ENCODE measurements at regions not wholly inside any gene's neighbourhood (a gene's known extent, or its start where the extent isn't known, plus 50 kb on each side); places are given as distances from the start of the nearest gene placed in this dataset.
A peak's percentile ranks its signal among the peaks of the same experiment; 100 is the strongest.

GRCh38 chr2:144067506-144067905, 452.4 kb downstream of the ZEB2 start:
- no peak for DNase-seq

GRCh38 chr2:144063602-144064001, 456.3 kb downstream of the ZEB2 start:
- DNase-seq, result no peak

- DNase-seq, result no peak
Observed at GRCh38 chr2:144054911-144055310, 465.0 kb downstream of the ZEB2 start.

- DNase-seq, result no peak
Observed at GRCh38 chr2:144052083-144052482, 467.8 kb downstream of the ZEB2 start.

DNA sequence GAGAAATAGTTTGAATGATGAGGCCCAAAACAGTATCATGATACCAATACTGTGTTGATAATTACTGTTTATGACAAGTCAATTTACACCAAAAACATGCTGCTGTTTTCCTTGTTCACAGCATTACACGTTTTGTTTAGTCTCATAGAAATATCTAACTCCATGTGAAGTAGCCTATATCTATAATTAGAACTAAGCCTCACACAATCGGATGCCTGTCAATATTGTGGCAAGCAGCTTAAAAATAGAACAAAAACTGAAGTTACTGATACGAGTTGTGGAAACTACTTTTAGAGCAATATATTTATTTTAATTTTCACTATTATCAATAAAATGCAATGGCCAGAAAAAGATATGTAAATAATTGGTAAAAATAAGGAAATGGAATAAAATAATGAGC, 470.8 kb downstream of the ZEB2 start:
- DNase-seq, result no peak

DNA sequence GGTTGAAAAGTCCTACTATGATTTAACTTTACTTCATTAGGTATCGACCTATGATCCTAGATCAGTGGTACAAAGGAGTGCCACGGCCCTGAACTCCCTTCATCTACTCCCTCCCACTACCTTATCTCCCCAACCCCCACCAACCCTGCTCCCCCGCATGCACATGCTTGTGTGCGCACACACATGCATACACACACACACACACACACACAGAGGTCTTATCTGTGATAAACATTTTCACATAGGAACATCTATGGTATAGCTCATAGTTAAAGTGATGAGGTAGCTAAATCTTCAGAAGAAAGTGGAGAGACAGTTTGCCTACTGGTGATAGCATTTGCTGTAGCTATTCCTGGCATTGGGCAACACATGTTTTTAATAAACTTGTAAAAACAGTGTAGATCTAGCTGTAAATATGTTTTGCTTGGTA, 471.3 kb downstream of the ZEB2 start:
- DNase-seq, result no peak

- no peak for DNase-seq
Observed at GRCh38 chr2:144042751-144043150, 477.2 kb downstream of the ZEB2 start.

GRCh38 chr2:144041612-144042011, 478.3 kb downstream of the ZEB2 start:
- DNase-seq, result no peak

GRCh38 chr2:144040834-144041233, 479.1 kb downstream of the ZEB2 start:
- no peak for DNase-seq

- no peak for DNase-seq
Observed at GRCh38 chr2:144032566-144032965, 487.4 kb downstream of the ZEB2 start.

DNA sequence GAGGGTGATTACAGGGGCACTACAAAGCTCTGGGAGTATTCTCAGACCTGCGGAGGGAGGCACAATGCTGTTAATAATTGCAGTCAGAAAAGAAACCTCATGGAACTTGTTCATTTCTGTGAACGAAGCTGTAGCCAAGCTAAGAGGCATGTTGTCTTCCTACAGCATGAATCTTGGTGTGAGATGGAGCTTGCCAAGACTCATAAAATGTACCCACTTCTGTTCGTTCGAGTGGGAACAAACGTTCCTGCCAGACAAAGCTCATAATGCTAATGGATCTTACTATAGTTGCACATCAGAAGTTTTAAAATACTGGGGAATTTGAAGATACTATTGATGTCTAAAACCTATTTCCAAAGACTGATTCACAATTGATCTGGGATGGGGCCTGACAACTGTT, 489.1 kb downstream of the ZEB2 start:
- DNase-seq, result peak; percentile 35

GRCh38 chr2:144027593-144027992, 492.3 kb downstream of the ZEB2 start:
- DNase-seq, result no peak

DNA sequence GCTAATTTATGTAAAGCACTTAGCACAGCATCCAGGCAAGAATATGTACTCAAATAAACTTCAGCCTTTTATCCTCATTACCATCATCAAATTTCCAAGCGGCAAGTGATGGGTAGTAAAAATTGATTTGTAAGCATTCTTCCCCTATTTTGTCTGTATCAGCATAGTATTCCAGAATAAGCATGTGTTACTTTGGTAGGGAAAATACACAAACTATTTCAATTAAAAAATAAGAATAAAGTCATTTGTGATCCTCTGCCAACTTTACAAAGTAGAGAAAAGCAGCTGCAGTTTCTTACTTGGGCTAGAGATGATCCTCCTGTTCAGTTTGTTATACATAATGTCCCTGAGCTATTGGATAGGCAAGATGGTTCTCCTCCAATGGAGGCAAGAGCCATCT, 493.2 kb downstream of the ZEB2 start:
- no peak for DNase-seq

DNA sequence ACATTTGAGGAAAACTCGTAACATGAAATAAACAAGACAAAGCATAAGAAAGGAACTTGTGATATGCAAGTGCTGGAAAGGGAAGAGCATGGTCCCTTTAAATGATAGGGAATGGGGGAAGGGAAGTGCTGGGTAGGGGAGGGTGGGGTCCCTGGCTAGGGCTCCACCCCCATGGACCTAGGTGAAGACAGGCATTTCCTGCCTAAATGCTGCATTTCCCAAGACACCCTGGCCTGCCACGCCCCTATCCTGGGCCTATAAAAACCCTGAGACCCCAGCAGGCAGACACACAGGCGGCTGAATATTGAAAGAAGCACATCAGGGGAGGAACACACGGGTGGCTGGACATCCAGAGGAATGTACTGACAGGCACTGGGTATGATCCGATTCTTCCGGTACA, 499.9 kb downstream of the ZEB2 start:
- no peak for DNase-seq

DNA sequence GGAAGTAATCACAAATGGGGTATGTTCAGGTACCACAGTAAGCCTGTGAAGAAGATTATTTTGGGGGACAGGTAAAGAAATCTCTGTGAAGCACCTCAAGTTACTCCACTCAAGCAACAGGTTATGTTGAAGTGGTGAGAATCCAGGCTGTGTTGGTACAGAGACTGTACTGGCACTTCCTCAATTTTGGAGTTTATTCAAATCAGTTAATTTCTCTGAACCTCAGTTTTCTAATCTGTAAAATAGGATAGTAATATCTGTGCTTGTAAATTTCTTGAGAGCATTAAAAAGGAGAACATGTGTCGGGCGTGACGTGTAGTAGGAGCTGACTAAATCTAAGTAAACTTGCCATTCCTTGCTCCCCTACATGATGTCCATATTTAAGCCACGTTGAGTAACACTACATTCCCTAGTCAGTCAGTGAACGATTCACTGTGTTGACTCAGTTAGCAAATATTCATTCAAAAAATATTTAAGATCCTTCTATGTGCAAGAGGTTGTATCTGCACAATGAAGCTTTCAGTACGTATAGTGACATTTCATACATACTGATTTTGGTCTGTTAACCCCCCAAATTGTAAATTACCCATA, 504.2 kb downstream of the ZEB2 start:
- DNase-seq, result no peak

- DNase-seq, result no peak
Observed at GRCh38 chr2:144015036-144015435, 504.9 kb downstream of the ZEB2 start.

- DNase-seq, result no peak
Observed at GRCh38 chr2:144014103-144014502, 505.8 kb downstream of the ZEB2 start.

- no peak for DNase-seq
Observed at GRCh38 chr2:144012304-144012703, 507.6 kb downstream of the ZEB2 start.

GRCh38 chr2:144011553-144011952, 508.4 kb downstream of the ZEB2 start:
- DNase-seq, result no peak

- no peak for DNase-seq
Observed at GRCh38 chr2:144011098-144011497, 508.8 kb downstream of the ZEB2 start.

DNA sequence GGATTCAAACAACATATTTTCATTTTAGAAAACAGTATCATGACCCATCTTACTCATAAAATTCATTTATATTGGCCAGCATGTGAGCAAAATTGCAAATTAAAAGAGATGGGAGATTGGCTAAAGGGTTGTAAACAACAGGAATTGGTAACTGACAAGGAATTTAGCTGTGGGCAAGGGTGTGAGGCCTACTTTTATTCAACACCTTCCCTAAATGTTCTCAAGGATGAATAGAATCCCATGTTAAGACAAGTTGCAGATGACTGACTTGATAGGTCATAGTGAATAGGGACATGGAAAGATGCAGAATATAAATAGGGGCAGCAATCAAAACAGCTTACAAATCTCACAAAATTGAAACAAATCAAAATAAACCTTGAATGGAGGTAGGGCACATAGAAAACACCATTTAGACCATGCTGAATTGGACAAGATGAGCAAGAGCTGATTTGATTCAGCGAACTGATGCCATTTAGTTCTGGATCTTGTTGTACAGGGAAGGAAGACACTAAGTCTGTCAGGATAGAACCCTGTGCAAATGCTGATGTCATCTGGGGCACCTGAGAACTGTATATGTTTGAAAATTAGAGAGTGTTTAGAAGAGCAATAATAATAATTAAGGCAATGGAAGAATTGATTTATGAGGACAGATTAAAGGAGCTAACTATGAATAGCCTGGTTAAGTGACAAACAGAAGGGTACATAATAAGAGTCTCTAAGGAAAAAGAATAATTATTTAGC, 509.7 kb downstream of the ZEB2 start:
- no peak for DNase-seq

DNA sequence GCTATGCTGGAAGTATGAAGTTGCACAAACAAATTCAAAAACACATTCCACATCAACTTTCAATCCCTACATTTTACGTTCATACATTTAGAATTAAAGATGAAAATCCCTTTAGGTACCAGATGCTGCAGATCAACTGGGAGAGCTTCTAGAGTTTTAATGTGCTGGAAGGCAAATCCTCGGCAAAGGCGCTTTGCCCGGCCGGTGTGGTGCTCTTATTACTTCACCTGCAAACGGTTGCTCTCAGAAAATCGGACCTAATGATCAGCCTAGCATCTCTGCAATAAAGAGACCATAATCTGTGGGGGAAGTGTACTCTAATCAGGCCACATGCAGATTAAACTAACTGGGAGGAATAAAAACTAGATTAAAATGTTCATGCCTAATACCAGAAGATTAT, 513.8 kb downstream of the ZEB2 start:
- DNase-seq, result no peak

- DNase-seq, result no peak
Observed at GRCh38 chr2:144004742-144005141, 515.2 kb downstream of the ZEB2 start.

DNA sequence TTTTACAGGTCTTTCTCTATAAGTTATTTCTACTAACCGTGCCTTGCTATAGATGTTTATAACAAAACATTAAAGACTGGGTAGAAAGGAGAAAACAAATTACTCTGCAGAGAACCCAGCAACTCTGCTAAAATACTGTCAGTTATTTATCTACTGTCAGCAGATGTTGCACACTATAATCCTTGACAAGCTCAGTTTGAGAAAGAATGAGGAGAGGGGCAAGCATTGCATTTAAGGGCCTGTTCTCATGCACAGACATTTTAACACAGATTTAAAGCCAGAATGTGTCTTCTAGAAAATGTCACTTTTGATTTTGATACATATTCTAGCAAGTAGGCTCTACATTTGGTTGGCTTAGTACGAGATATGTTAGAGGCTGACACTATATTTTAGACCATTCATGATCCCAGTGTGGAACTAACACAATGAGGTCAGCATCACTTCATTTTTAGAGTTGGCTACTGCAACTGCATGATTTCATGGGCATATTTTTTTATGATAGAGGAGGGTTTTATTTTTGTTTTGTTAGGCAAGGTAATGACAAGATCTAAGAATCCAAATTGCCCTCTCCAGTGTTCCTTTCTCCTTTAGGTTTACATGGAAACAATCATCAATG, 516.4 kb downstream of the ZEB2 start:
- no peak for DNase-seq

GRCh38 chr2:143996974-143997373, 522.9 kb downstream of the ZEB2 start:
- no peak for DNase-seq
